ENCODE measurements at regions not wholly inside any gene's neighbourhood (a gene's known extent, or its start where the extent isn't known, plus 50 kb on each side); places are given as distances from the start of the nearest gene placed in this dataset.

DNA sequence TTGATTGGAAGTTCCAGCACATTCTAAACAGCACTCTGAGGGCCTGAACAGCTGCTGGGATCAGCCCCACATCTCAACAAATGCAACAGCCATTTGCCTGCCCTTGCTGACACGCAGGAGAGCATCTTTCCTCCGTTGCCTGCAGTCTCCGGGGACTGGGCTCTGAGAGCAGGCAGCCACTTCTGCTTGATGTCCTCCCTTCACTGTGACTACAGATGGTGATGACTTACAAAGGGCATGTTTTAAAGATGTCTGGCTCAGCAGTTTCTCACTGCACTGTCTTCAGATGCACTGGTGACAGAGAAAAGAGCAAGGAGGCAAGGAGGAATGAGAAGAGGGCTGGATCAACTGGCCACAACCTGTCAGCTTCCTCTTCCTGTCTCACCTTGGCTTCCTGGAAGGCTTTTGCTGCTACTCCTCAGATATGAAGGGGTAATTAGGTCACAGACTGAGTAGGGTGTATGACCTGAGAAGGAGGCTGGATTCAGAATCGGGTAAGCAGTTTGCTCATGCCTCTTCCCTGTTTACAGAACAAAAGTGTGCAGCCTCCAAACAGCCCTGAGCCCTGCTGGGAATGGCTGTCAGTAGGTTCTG is 143.5 kb upstream of the GHITM start:
- DNase-seq, result no peak
- Histone ChIP-seq H3K27ac (ENCODE audit: low read depth in 2 of 2, low read length in 2 of 2) (no peak overlapping the region), H3K4me1 (ENCODE audit: control insufficient read depth in 2 of 3, insufficient read depth in 2 of 3, low read depth in 1 of 3, low read length in 3 of 3) (no peaks in the 10 kb centered on the region), H3K9ac (ENCODE audit: low read length in 3 of 3) (no peak overlapping the region), H3K4me3 (ENCODE audit: low read length in 3 of 3) (no peak overlapping the region), H3K36me3 (ENCODE audit: control insufficient read depth in 2 of 3, insufficient read depth in 3 of 3, low read length in 3 of 3) (no peaks in the 10 kb centered on the region), H3K27me3 (ENCODE audit: control insufficient read depth, insufficient read depth, low read length) (no peaks in the 10 kb centered on the region), H3K9me3 (ENCODE audit: control insufficient read depth in 2 of 3, insufficient read depth in 1 of 3, low read length in 3 of 3) (no peaks in the 10 kb centered on the region)
- intact Hi-C loops (cut with DNase I), result no loop called here
- TF ChIP-seq, protein P1, sequence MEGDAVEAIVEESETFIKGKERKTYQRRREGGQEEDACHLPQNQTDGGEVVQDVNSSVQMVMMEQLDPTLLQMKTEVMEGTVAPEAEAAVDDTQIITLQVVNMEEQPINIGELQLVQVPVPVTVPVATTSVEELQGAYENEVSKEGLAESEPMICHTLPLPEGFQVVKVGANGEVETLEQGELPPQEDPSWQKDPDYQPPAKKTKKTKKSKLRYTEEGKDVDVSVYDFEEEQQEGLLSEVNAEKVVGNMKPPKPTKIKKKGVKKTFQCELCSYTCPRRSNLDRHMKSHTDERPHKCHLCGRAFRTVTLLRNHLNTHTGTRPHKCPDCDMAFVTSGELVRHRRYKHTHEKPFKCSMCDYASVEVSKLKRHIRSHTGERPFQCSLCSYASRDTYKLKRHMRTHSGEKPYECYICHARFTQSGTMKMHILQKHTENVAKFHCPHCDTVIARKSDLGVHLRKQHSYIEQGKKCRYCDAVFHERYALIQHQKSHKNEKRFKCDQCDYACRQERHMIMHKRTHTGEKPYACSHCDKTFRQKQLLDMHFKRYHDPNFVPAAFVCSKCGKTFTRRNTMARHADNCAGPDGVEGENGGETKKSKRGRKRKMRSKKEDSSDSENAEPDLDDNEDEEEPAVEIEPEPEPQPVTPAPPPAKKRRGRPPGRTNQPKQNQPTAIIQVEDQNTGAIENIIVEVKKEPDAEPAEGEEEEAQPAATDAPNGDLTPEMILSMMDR (IDR thresholded peaks at IDR 0.05; ENCODE audit: borderline replicate concordance, extremely low read depth, insufficient read depth), result no peak
- no peak for FAIRE-seq

DNA sequence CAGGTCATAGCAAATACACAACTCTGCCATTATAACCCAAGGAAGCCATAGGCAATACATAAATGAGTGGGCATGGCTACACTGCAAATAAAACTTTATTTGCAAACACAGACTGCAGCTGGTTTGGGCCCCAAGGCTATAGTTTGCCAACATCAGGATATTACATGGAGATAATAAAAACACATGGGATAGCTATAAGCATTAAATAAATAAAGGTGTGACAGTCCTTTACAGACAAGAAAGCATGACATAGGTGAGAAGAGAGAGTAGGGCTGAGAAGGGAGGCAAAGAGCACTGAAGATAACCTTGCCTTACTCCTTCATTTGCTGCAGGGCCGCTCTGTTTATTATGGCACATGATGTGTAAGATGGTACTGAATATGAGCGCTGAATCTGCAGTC is 135.1 kb upstream of the GHITM start:
- H3K9ac ChIP-seq (ENCODE audit: low read length in 3 of 3), result no peak overlapping the region
- no peak overlapping the region for H3K4me3 ChIP-seq (ENCODE audit: low read length in 3 of 3)
- no peaks in the 10 kb centered on the region for H3K36me3 ChIP-seq (ENCODE audit: control insufficient read depth in 2 of 3, insufficient read depth in 3 of 3, low read length in 3 of 3)
- DNase-seq, result no peak
- TF ChIP-seq, protein P1 (IDR thresholded peaks at IDR 0.05; ENCODE audit: borderline replicate concordance, extremely low read depth, insufficient read depth), result no peak
- no peaks in the 10 kb centered on the region for H3K9me3 ChIP-seq (ENCODE audit: control insufficient read depth in 2 of 3, insufficient read depth in 1 of 3, low read length in 3 of 3)
- H3K27me3 ChIP-seq (ENCODE audit: control insufficient read depth, insufficient read depth, low read length), result no peaks in the 10 kb centered on the region
- no peaks in the 10 kb centered on the region for H3K4me1 ChIP-seq (ENCODE audit: control insufficient read depth in 2 of 3, insufficient read depth in 2 of 3, low read depth in 1 of 3, low read length in 3 of 3)
- FAIRE-seq, result no peak
- no peak overlapping the region for H3K27ac ChIP-seq (ENCODE audit: low read depth in 2 of 2, low read length in 2 of 2)
- intact Hi-C loops (cut with DNase I), result no loop called here

DNA sequence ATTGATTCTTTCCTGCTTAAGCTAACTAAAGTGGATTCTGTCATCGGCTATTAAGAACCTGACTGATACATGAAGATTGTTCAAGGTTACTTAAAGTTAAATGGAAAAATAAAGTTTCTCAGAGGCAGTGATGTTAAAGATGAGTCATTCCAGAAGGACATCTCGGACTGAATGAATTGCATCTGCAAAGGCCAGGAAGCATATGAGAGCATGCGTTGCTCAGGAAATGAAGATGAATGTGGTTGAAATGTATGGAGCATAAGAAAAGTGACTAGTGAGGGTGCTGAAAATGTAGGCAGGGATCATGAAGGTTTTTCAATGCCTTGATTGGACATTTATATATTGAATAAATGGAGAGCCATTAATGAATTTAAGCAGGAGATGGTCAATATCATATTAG is 133.9 kb upstream of the GHITM start:
- DNase-seq (no peak), FAIRE-seq (no peak)
- Histone ChIP-seq H3K9ac (ENCODE audit: low read length in 3 of 3) (no peak overlapping the region), H3K9me3 (ENCODE audit: control insufficient read depth in 2 of 3, insufficient read depth in 1 of 3, low read length in 3 of 3) (no peaks in the 10 kb centered on the region), H3K4me3 (ENCODE audit: low read length in 3 of 3) (no peak overlapping the region), H3K27me3 (ENCODE audit: control insufficient read depth, insufficient read depth, low read length) (no peaks in the 10 kb centered on the region), H3K27ac (ENCODE audit: low read depth in 2 of 2, low read length in 2 of 2) (no peak overlapping the region), H3K4me1 (ENCODE audit: control insufficient read depth in 2 of 3, insufficient read depth in 2 of 3, low read depth in 1 of 3, low read length in 3 of 3) (no peaks in the 10 kb centered on the region), H3K36me3 (ENCODE audit: control insufficient read depth in 2 of 3, insufficient read depth in 3 of 3, low read length in 3 of 3) (no peaks in the 10 kb centered on the region)
- intact Hi-C loops (cut with DNase I), result no loop called here
- TF ChIP-seq, protein P1 (IDR thresholded peaks at IDR 0.05; ENCODE audit: borderline replicate concordance, extremely low read depth, insufficient read depth), result no peak

DNA sequence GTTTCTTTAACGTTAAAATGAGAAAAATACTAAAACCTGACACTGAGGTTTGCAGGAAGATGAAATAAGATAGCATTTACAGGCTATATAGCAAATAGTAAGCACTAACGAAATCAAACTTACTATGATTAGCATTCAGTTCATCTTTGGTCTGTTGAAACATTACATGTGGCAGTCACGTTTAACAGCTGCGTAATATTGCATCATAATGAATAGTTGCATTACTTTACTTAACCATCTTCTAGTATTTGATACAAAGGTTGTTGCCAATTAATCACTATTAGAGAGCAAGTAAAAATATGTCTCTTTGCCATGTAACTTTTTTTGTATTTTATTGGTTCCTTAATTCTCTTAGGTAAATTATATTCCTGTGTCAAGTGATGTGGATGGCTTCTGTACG is 131.8 kb upstream of the GHITM start:
- FAIRE-seq (no peak), DNase-seq (no peak)
- Histone ChIP-seq H3K27ac (ENCODE audit: low read depth in 2 of 2, low read length in 2 of 2) (no peak overlapping the region), H3K27me3 (ENCODE audit: control insufficient read depth, insufficient read depth, low read length) (no peaks in the 10 kb centered on the region), H3K4me3 (ENCODE audit: low read length in 3 of 3) (no peak overlapping the region), H3K9ac (ENCODE audit: low read length in 3 of 3) (no peak overlapping the region), H3K36me3 (ENCODE audit: control insufficient read depth in 2 of 3, insufficient read depth in 3 of 3, low read length in 3 of 3) (no peaks in the 10 kb centered on the region), H3K4me1 (ENCODE audit: control insufficient read depth in 2 of 3, insufficient read depth in 2 of 3, low read depth in 1 of 3, low read length in 3 of 3) (no peaks in the 10 kb centered on the region), H3K9me3 (ENCODE audit: control insufficient read depth in 2 of 3, insufficient read depth in 1 of 3, low read length in 3 of 3) (no peaks in the 10 kb centered on the region)
- intact Hi-C loops (cut with DNase I), result no loop called here
- TF ChIP-seq, protein P1 (IDR thresholded peaks at IDR 0.05; ENCODE audit: borderline replicate concordance, extremely low read depth, insufficient read depth), result no peak
